ENCODE measurements at regions not wholly inside any gene's neighbourhood (a gene's known extent, or its start where the extent isn't known, plus 50 kb on each side); places are given as distances from the start of the nearest gene placed in this dataset.

GRCh38 chr3:34865346-34865745 lies 774.0 kb upstream of the ARPP21 start:
- Histone ChIP-seq H3K27ac (ENCODE audit: control insufficient read depth, insufficient read depth, low read length) (no peak overlapping the region), H3K9me3 (ENCODE audit: control insufficient read depth, low read depth, low read length) (no peaks in the 10 kb centered on the region), H4K20me1 (ENCODE audit: control insufficient read depth, extremely low read depth, insufficient read depth, low read length) (no peaks in the 10 kb centered on the region), H3K36me3 (ENCODE audit: control insufficient read depth in 2 of 2, extremely low read depth in 1 of 2, insufficient read depth in 2 of 2, low read length in 2 of 2) (no peaks in the 10 kb centered on the region), H3K9ac (ENCODE audit: control insufficient read depth, extremely low read depth, insufficient read depth, low read length) (no peak overlapping the region), H3K27me3 (ENCODE audit: control insufficient read depth, extremely low read depth, insufficient read depth, low read length) (no peaks in the 10 kb centered on the region), H2AFZ (ENCODE audit: control insufficient read depth, low read length) (no peak overlapping the region), H3K4me1 (ENCODE audit: control insufficient read depth, extremely low read depth, insufficient read depth, low read length) (no peaks in the 10 kb centered on the region), H3K4me3 (ENCODE audit: control insufficient read depth in 2 of 3, extremely low read depth in 1 of 3, insufficient read depth in 2 of 3, low read depth in 1 of 3, low read length in 3 of 3) (no peak overlapping the region), H3K4me2 (ENCODE audit: control insufficient read depth, extremely low read depth, insufficient read depth, low read depth, low read length) (no peak overlapping the region), H3K79me2 (ENCODE audit: control insufficient read depth, insufficient read depth, low read length) (no peaks in the 10 kb centered on the region), H3K9me1 (ENCODE audit: control insufficient read depth, extremely low read depth, insufficient read depth, low read length) (no peaks in the 10 kb centered on the region)
- TF ChIP-seq EZH2 (IDR thresholded peaks at IDR 0.05; ENCODE audit: low read length): no peak
- TF ChIP-seq CTCF (optimal IDR thresholded peaks at IDR 0.05 in 1 of 3, IDR thresholded peaks at IDR 0.05 in 1 of 3, conservative IDR thresholded peaks at IDR 0.05 in 1 of 3; ENCODE audit: extremely low read depth in 1 of 3, insufficient read depth in 2 of 3, low read length in 3 of 3): no peak
- FAIRE-seq: no peak
- no peak for DNase-seq (ENCODE audit: low read depth, low spot score)
- dilution Hi-C loops (cut with MboI; ENCODE audit: extremely low pct_ligation_motif_present, low sequenced_read_pairs): no loop called here

- Histone ChIP-seq H3K4me1 (ENCODE audit: control insufficient read depth, extremely low read depth, insufficient read depth, low read length) (no peaks in the 10 kb centered on the region), H4K20me1 (ENCODE audit: control insufficient read depth, extremely low read depth, insufficient read depth, low read length) (no peaks in the 10 kb centered on the region), H3K36me3 (ENCODE audit: control insufficient read depth in 2 of 2, extremely low read depth in 1 of 2, insufficient read depth in 2 of 2, low read length in 2 of 2) (no peaks in the 10 kb centered on the region), H3K9me1 (ENCODE audit: control insufficient read depth, extremely low read depth, insufficient read depth, low read length) (no peaks in the 10 kb centered on the region), H3K9me3 (ENCODE audit: control insufficient read depth, low read depth, low read length) (no peaks in the 10 kb centered on the region), H3K9ac (ENCODE audit: control insufficient read depth, extremely low read depth, insufficient read depth, low read length) (no peak overlapping the region), H3K79me2 (ENCODE audit: control insufficient read depth, insufficient read depth, low read length) (no peaks in the 10 kb centered on the region), H3K4me2 (ENCODE audit: control insufficient read depth, extremely low read depth, insufficient read depth, low read depth, low read length) (no peak overlapping the region), H3K27me3 (ENCODE audit: control insufficient read depth, extremely low read depth, insufficient read depth, low read length) (no peaks in the 10 kb centered on the region), H3K4me3 (ENCODE audit: control insufficient read depth in 2 of 3, extremely low read depth in 1 of 3, insufficient read depth in 2 of 3, low read depth in 1 of 3, low read length in 3 of 3) (no peak overlapping the region), H2AFZ (ENCODE audit: control insufficient read depth, low read length) (no peak overlapping the region), H3K27ac (ENCODE audit: control insufficient read depth, insufficient read depth, low read length) (no peak overlapping the region)
- dilution Hi-C loops (cut with MboI; ENCODE audit: extremely low pct_ligation_motif_present, low sequenced_read_pairs): no loop called here
- no peak for TF ChIP-seq CTCF (optimal IDR thresholded peaks at IDR 0.05 in 1 of 3, IDR thresholded peaks at IDR 0.05 in 1 of 3, conservative IDR thresholded peaks at IDR 0.05 in 1 of 3; ENCODE audit: extremely low read depth in 1 of 3, insufficient read depth in 2 of 3, low read length in 3 of 3)
- TF ChIP-seq EZH2 (IDR thresholded peaks at IDR 0.05; ENCODE audit: low read length): no peak
- FAIRE-seq: no peak
- DNase-seq (ENCODE audit: low read depth, low spot score): no peak
Measured at GRCh38 chr3:34868935-34869334, 770.4 kb upstream of the ARPP21 start.

All from keratinocyte (primary cell).